Trophoblast cell (in vitro differentiated cells and primary cell): ENCODE measurements at regions not wholly inside any gene's neighbourhood (a gene's known extent, or its start where the extent isn't known, plus 50 kb on each side); places are given as distances from the start of the nearest gene placed in this dataset.

Source experiments
- DNase-seq, 2 donors: peaks; one replicate each; pipeline ENCODE4 v3.0.0-alpha.2; 2016
- H2AFZ ChIP-seq: 2 replicates; pipeline ENCODE4 v1.6.1; 2013; ENCODE audit warnings: low read length, moderate library complexity, mild to moderate bottlenecking; ENCODE audit not compliant: insufficient read depth, poor library complexity
- H2AK5ac ChIP-seq: 2 replicates; pipeline ENCODE4 v1.6.1; 2013; ENCODE audit warnings: mild to moderate bottlenecking, low read length
- H2BK120ac ChIP-seq: 2 replicates; pipeline ENCODE4 v1.6.1; 2013; ENCODE audit warnings: low read length, mild to moderate bottlenecking, moderate library complexity; ENCODE audit not compliant: insufficient read depth, poor library complexity
- H2BK12ac ChIP-seq: 2 replicates; pipeline ENCODE4 v1.6.1; 2013; ENCODE audit warnings: mild to moderate bottlenecking, low read length, moderate library complexity
- H2BK5ac ChIP-seq: 2 replicates; pipeline ENCODE4 v1.6.1; 2013; ENCODE audit warnings: low read length, low read depth, moderate library complexity, mild to moderate bottlenecking; ENCODE audit not compliant: poor library complexity
- H3K14ac ChIP-seq: 2 replicates; pipeline ENCODE4 v1.6.1; 2013; ENCODE audit warnings: mild to moderate bottlenecking, low read length
- H3K18ac ChIP-seq: 2 replicates; pipeline ENCODE4 v1.6.1; 2013; ENCODE audit warnings: mild to moderate bottlenecking, low read length
- H3K23ac ChIP-seq: 2 replicates; pipeline ENCODE4 v1.6.1; 2013; ENCODE audit warnings: low read length
- H3K27ac ChIP-seq: 2 replicates; pipeline ENCODE4 v1.5.1; 2013; ENCODE audit warnings: low read depth, mild to moderate bottlenecking, inconsistent platforms, low read length, moderate library complexity
- H3K27me3 ChIP-seq: 2 replicates; pipeline ENCODE4 v1.6.1; 2013; ENCODE audit warnings: inconsistent platforms, mild to moderate bottlenecking, low read length, moderate library complexity; ENCODE audit not compliant: insufficient read depth
- H3K36me3 ChIP-seq, 2 experiments: 1 replicate in 1 of 2; 2 replicates in 1 of 2; pipeline ENCODE4 v1.6.1; 2013; ENCODE audit warnings: low read length in 2 of 2, mild to moderate bottlenecking in 2 of 2, moderate library complexity in 1 of 2; ENCODE audit not compliant: insufficient read depth in 2 of 2, control insufficient read depth in 1 of 2
- H3K4ac ChIP-seq: 2 replicates; pipeline ENCODE4 v1.6.1; 2013; ENCODE audit warnings: low read depth, mild to moderate bottlenecking, low read length, moderate library complexity
- H3K4me1 ChIP-seq, 2 experiments: 1 replicate in 1 of 2; 2 replicates in 1 of 2; pipeline ENCODE4 v1.6.1; 2013; ENCODE audit warnings: low read length in 2 of 2, mild to moderate bottlenecking in 2 of 2, moderate library complexity in 1 of 2; ENCODE audit not compliant: insufficient read depth in 2 of 2, control insufficient read depth in 1 of 2
- H3K4me2 ChIP-seq: 2 replicates; pipeline ENCODE4 v1.6.1; 2013; ENCODE audit warnings: inconsistent platforms, mild to moderate bottlenecking, low read length, moderate library complexity
- H3K4me3 ChIP-seq: 2 replicates; pipeline ENCODE4 v1.5.1; 2013; ENCODE audit warnings: mild to moderate bottlenecking, low read depth, low read length, inconsistent platforms
- H3K79me1 ChIP-seq: one replicate; pipeline ENCODE4 v1.6.1; 2013; ENCODE audit warnings: low read length
- H3K79me2 ChIP-seq: 2 replicates; pipeline ENCODE4 v1.6.1; 2013; ENCODE audit warnings: low read length, mild to moderate bottlenecking; ENCODE audit not compliant: control insufficient read depth, insufficient read depth, poor library complexity
- H3K9ac ChIP-seq: 2 replicates; pipeline ENCODE4 v1.6.1; 2013; ENCODE audit warnings: mild to moderate bottlenecking, low read length
- H3K9me3 ChIP-seq: 2 replicates; pipeline ENCODE4 v1.6.1; 2013; ENCODE audit warnings: low read depth, mild to moderate bottlenecking, control low read depth, inconsistent platforms, low read length; ENCODE audit not compliant: insufficient read depth
- H4K12ac ChIP-seq: 2 replicates; pipeline ENCODE4 v1.6.1; 2013; ENCODE audit warnings: low read depth, mild to moderate bottlenecking, low read length, moderate library complexity
- H4K8ac ChIP-seq: 2 replicates; pipeline ENCODE4 v1.6.1; 2013; ENCODE audit warnings: low read depth, mild to moderate bottlenecking, low read length, moderate library complexity
- H4K91ac ChIP-seq: one replicate; pipeline ENCODE4 v1.6.1; 2013; ENCODE audit warnings: low read depth, mild to moderate bottlenecking, low read length, moderate library complexity
- WGBS: extraction: QIAGEN DNeasy Blood & Tissue Kit; methylation state at CpG from one replicate; pipeline ENCODE4 v1.1.7; 2013; ENCODE audit warnings: missing lambda C conversion rate; ENCODE audit not compliant: insufficient read length, insufficient coverage; ENCODE audit errors: extremely low coverage; 5-methylcytosine and 5-hydroxymethylcytosine counted together

DNA sequence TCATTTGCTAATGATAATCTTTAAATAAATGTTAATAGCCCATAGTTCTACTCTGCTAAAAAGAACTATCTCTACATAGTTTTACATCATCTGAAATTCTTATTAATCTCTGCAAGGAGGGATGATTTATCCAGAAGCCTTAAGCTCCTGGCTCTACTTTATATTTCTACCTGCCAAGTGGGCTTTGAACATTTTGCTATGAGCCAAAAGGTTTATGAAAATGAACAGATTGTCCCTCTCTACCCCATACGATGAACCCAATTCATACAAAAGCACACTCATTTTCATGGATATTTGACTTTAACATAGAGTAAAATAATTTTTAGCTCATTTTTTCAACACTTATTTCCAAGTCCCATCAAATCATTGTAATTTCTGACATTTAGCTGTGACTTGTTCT, 611.0 kb downstream of the NSUN3 start:
- Histone ChIP-seq H4K8ac (no peak overlapping the region), H3K27me3 (no peaks in the 10 kb centered on the region), H3K36me3 (no peaks in the 10 kb centered on the region), H3K9me3 (no peaks in the 10 kb centered on the region), H3K14ac (no peak overlapping the region), H3K18ac (no peak overlapping the region), H4K91ac (no peak overlapping the region), H3K27ac (no peak overlapping the region), H2BK5ac (no peak overlapping the region), H3K4me2 (no peak overlapping the region), H2AK5ac (no peak overlapping the region), H3K79me1 (no peaks in the 10 kb centered on the region), H2BK12ac (no peak overlapping the region), H2AFZ (no peak overlapping the region), H2BK120ac (no peak overlapping the region), H4K12ac (no peak overlapping the region), H3K9ac (no peak overlapping the region), H3K4me3 (no peak overlapping the region), H3K79me2 (no peaks in the 10 kb centered on the region), H3K4me1 (no peaks in the 10 kb centered on the region), H3K23ac (no peak overlapping the region), H3K4ac (no peak overlapping the region)
- no peak for DNase-seq
- no CpG with 5 or more reads among the region's 1 CpG for WGBS

DNA sequence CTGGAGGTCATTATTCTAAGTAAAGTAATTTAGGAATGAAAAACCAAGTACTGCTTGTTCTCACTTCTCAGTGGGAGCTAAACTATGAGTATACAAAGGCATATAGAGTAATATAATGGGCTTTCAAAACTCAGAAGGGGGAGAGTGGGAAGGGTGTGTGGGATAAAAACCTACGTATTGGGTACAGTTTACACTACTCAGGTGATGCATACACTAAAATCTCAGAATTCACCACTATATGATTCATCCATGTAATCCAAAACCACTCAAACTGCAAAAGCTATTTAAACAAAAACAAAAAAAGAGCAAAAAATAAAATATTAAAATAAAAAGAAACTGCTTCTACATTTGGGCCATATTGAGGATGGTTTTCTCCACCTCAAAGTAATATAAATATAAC, 623.3 kb downstream of the NSUN3 start:
- WGBS, result no CpG with 5 or more reads among the region's 1 CpG

DNA sequence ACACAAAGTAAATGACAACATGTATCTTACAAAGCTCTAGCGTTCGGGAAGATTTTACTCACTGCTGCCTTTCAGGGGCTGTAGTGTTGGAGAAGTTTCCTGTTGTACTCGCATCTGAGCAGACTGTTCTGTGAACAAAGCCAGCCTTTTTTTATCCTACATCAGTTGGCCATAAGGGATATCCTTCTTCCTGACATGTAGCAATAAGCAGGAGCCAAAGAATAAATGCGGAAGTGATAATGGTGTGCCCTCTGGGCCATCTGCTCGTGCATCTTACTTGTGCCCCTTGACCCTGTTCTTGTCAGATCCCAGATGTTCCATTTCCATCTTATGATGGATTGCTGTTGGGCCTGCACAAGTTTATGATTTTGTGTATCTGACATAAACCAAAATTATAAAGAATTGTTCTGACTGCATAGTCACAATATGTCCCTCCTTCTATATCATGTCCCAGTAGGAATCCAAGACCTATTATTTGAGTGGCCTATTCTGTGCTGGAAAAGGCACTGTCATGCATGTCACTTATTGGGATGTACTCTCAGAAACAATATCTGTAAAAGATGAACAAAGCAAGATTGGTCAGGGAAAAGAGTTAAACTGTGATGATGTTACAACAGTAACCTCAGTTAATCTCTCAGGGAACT, 631.3 kb downstream of the NSUN3 start:
- Histone ChIP-seq H3K23ac (no peak overlapping the region), H2BK120ac (no peak overlapping the region), H4K12ac (no peak overlapping the region), H3K36me3 (no peaks in the 10 kb centered on the region), H3K4me1 (no peaks in the 10 kb centered on the region), H2BK12ac (no peak overlapping the region), H3K79me2 (no peaks in the 10 kb centered on the region), H3K9me3 (no peaks in the 10 kb centered on the region), H3K4me2 (no peak overlapping the region), H3K9ac (no peak overlapping the region), H3K27me3 (no peaks in the 10 kb centered on the region), H3K14ac (no peak overlapping the region), H3K4ac (no peak overlapping the region), H3K18ac (no peak overlapping the region), H2AFZ (no peak overlapping the region), H4K8ac (no peak overlapping the region), H3K4me3 (no peak overlapping the region), H4K91ac (no peak overlapping the region), H2BK5ac (no peak overlapping the region), H3K79me1 (no peaks in the 10 kb centered on the region), H2AK5ac (no peak overlapping the region), H3K27ac (no peak overlapping the region)
- no peak for DNase-seq
- WGBS, result no CpG with 5 or more reads among the region's 5 CpGs

More for the DNA sequence above, 623.3 kb downstream of the NSUN3 start:
- Histone ChIP-seq H3K4me3 (no peak overlapping the region), H2BK5ac (no peak overlapping the region), H3K18ac (no peak overlapping the region), H3K14ac (no peak overlapping the region), H3K79me2 (no peaks in the 10 kb centered on the region), H2BK120ac (no peak overlapping the region), H4K8ac (no peak overlapping the region), H3K27me3 (no peaks in the 10 kb centered on the region), H3K4me2 (no peak overlapping the region), H3K4me1 (no peaks in the 10 kb centered on the region), H2BK12ac (no peak overlapping the region), H3K36me3 (no peaks in the 10 kb centered on the region), H3K4ac (no peak overlapping the region), H4K12ac (no peak overlapping the region), H4K91ac (no peak overlapping the region), H3K23ac (no peak overlapping the region), H3K9ac (no peak overlapping the region), H3K79me1 (no peaks in the 10 kb centered on the region), H3K9me3 (no peaks in the 10 kb centered on the region), H3K27ac (no peak overlapping the region), H2AFZ (no peak overlapping the region), H2AK5ac (no peak overlapping the region)
- no peak for DNase-seq

DNA sequence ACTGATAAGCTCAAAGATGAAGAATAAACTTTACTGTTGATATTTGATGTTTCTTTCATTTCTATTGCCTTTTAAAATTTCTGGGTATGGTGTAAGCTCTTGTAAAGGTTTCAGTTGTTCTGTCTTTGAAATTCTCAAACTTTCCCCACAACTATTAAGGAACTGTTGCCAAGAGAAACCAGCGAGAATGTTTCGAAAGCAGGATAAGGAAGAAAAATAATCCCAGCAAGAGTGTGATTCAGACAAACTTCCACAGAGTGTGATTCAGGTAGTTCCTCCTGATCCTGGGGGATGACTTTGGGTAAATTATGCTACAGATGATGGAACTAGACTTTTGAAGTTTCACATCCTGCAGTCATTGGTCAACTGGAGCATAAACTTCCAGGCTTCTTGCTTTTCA, 632.0 kb downstream of the NSUN3 start:
- H3K36me3 ChIP-seq, result no peaks in the 10 kb centered on the region

More for the DNA sequence above, 632.0 kb downstream of the NSUN3 start:
- WGBS, result no CpG with 5 or more reads among the region's 2 CpGs
- no peak for DNase-seq
- H3K23ac ChIP-seq, result no peak overlapping the region
- no peak overlapping the region for H3K14ac ChIP-seq
- no peaks in the 10 kb centered on the region for H3K27me3 ChIP-seq
- H3K27ac ChIP-seq, result no peak overlapping the region
- H3K9ac ChIP-seq, result no peak overlapping the region
- no peak overlapping the region for H3K4me3 ChIP-seq
- H3K18ac ChIP-seq, result no peak overlapping the region
- no peak overlapping the region for H4K91ac ChIP-seq
- no peaks in the 10 kb centered on the region for H3K4me1 ChIP-seq
- H2BK5ac ChIP-seq, result no peak overlapping the region
- H4K8ac ChIP-seq, result no peak overlapping the region
- no peak overlapping the region for H2AK5ac ChIP-seq
- no peak overlapping the region for H3K4ac ChIP-seq
- no peak overlapping the region for H2BK120ac ChIP-seq
- no peaks in the 10 kb centered on the region for H3K9me3 ChIP-seq
- no peak overlapping the region for H2BK12ac ChIP-seq
- H3K4me2 ChIP-seq, result no peak overlapping the region
- no peaks in the 10 kb centered on the region for H3K79me2 ChIP-seq
- no peak overlapping the region for H2AFZ ChIP-seq
- H4K12ac ChIP-seq, result no peak overlapping the region
- no peaks in the 10 kb centered on the region for H3K79me1 ChIP-seq
